ENCODE measurements at regions not wholly inside any gene's neighbourhood (a gene's known extent, or its start where the extent isn't known, plus 50 kb on each side); places are given as distances from the start of the nearest gene placed in this dataset.

DNA sequence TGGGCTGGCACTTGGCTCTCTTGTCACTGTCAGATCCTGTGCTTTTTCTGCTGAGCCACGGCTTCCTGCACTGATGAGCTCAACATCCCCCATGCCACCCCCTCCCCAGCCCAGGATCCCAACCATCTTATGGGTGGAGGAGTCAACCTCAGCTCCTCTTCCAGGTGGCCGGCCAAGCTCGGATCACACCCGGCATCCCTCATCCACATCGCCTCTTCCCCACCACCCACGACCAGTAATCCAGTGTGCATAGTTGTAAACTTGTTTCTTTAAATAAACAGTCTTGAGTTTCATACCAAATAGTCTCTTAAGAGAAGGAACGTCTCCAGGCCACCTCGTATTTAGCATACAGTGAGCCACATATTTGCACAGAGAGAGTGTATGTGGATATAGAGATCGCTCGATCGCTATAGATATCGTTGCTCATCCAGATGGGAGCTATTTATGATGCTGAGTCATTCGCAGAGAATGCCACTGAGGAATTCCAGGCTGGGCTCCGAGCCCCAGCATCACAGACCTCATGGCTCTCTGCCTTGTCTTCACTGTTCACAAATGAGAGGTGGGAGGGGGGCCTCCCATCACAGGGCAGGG, 61.8 kb upstream of the CPLX2 start:
- TF ChIP-seq, protein P1, sequence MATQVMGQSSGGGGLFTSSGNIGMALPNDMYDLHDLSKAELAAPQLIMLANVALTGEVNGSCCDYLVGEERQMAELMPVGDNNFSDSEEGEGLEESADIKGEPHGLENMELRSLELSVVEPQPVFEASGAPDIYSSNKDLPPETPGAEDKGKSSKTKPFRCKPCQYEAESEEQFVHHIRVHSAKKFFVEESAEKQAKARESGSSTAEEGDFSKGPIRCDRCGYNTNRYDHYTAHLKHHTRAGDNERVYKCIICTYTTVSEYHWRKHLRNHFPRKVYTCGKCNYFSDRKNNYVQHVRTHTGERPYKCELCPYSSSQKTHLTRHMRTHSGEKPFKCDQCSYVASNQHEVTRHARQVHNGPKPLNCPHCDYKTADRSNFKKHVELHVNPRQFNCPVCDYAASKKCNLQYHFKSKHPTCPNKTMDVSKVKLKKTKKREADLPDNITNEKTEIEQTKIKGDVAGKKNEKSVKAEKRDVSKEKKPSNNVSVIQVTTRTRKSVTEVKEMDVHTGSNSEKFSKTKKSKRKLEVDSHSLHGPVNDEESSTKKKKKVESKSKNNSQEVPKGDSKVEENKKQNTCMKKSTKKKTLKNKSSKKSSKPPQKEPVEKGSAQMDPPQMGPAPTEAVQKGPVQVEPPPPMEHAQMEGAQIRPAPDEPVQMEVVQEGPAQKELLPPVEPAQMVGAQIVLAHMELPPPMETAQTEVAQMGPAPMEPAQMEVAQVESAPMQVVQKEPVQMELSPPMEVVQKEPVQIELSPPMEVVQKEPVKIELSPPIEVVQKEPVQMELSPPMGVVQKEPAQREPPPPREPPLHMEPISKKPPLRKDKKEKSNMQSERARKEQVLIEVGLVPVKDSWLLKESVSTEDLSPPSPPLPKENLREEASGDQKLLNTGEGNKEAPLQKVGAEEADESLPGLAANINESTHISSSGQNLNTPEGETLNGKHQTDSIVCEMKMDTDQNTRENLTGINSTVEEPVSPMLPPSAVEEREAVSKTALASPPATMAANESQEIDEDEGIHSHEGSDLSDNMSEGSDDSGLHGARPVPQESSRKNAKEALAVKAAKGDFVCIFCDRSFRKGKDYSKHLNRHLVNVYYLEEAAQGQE (IDR thresholded peaks at IDR 0.05; ENCODE audit: insufficient replicate concordance, low read depth) = no peak
- TF ChIP-seq CTCF (IDR thresholded peaks at IDR 0.05; ENCODE audit: insufficient read depth, low read length) = no peak
- no peak for TF ChIP-seq GABPA (IDR thresholded peaks at IDR 0.05; ENCODE audit: low read depth)
- TF ChIP-seq POLR2AphosphoS5 (IDR thresholded peaks at IDR 0.05; ENCODE audit: low read depth) = no peak
